Activated T-cell treated with anti-CD3 and anti-CD28 coated beads for 24 hours (primary cell): ENCODE measurements at regions not wholly inside any gene's neighbourhood (a gene's known extent, or its start where the extent isn't known, plus 50 kb on each side); places are given as distances from the start of the nearest gene placed in this dataset.
A peak's percentile ranks its signal among the peaks of the same experiment; 100 is the strongest.

ENCODE experiments used
- DNase-seq: peaks from one replicate; pipeline ENCODE4 v3.0.0-alpha.2; 2020; ENCODE audit warnings: low read depth

GRCh38 chr10:8420182-8420581, 365.7 kb downstream of the GATA3 start:
- DNase-seq, result no peak

GRCh38 chr10:8424555-8425211, 370.2 kb downstream of the GATA3 start:
- DNase-seq, result no peak

- no peak for DNase-seq
Measured at GRCh38 chr10:8428654-8429053, 374.2 kb downstream of the GATA3 start.

GRCh38 chr10:8430321-8430720, 375.8 kb downstream of the GATA3 start:
- no peak for DNase-seq

GRCh38 chr10:8431511-8431910, 377.0 kb downstream of the GATA3 start:
- no peak for DNase-seq

GRCh38 chr10:8435186-8436055, 380.9 kb downstream of the GATA3 start:
- no peak for DNase-seq

- no peak for DNase-seq
Measured at GRCh38 chr10:8437896-8438295, 383.4 kb downstream of the GATA3 start.

- DNase-seq, result no peak
Measured at GRCh38 chr10:8438603-8439002, 384.1 kb downstream of the GATA3 start.

GRCh38 chr10:8439040-8439439, 384.6 kb downstream of the GATA3 start:
- no peak for DNase-seq

- DNase-seq, result peak; percentile 4
Measured at GRCh38 chr10:8444630-8445029, 390.1 kb downstream of the GATA3 start.

GRCh38 chr10:8445353-8445752, 390.9 kb downstream of the GATA3 start:
- no peak for DNase-seq

- DNase-seq, result no peak
Measured at GRCh38 chr10:8449909-8450308, 395.4 kb downstream of the GATA3 start.

GRCh38 chr10:8453587-8453986, 399.1 kb downstream of the GATA3 start:
- DNase-seq, result no peak

GRCh38 chr10:8454357-8454756, 399.9 kb downstream of the GATA3 start:
- no peak for DNase-seq

GRCh38 chr10:8455181-8455580, 400.7 kb downstream of the GATA3 start:
- DNase-seq, result no peak

GRCh38 chr10:8456386-8456785, 401.9 kb downstream of the GATA3 start:
- DNase-seq, result no peak

- DNase-seq, result no peak
Measured at GRCh38 chr10:8460626-8461025, 406.1 kb downstream of the GATA3 start.

- DNase-seq, result no peak
Measured at GRCh38 chr10:8462565-8462964, 408.1 kb downstream of the GATA3 start.

GRCh38 chr10:8463853-8464252, 409.4 kb downstream of the GATA3 start:
- DNase-seq, result no peak

GRCh38 chr10:8468477-8468876, 414.0 kb downstream of the GATA3 start:
- no peak for DNase-seq

- no peak for DNase-seq
Measured at GRCh38 chr10:8473205-8473604, 418.7 kb downstream of the GATA3 start.

GRCh38 chr10:8477300-8477699, 422.8 kb downstream of the GATA3 start:
- DNase-seq, result no peak

GRCh38 chr10:8481718-8482504, 427.4 kb downstream of the GATA3 start:
- DNase-seq, result no peak
